DMS 273 treated with DMSO at 0.1 percent for 48 hours (cell line): ENCODE measurements at regions not wholly inside any gene's neighbourhood (a gene's known extent, or its start where the extent isn't known, plus 50 kb on each side); places are given as distances from the start of the nearest gene placed in this dataset.
"Not testable (repeated sequence)": the region's sequence is repeated elsewhere in the genome, so short reads cannot be mapped to it uniquely, and the experiment has no call there.

Source experiments
- DNase-seq: peaks from one replicate; lab custom pipeline; 2025; lab: John Stamatoyannopoulos, UW

GRCh38 chr3:13137941-13138832 is 65.0 kb upstream of the IQSEC1 start:
- no peak for DNase-seq

DNA sequence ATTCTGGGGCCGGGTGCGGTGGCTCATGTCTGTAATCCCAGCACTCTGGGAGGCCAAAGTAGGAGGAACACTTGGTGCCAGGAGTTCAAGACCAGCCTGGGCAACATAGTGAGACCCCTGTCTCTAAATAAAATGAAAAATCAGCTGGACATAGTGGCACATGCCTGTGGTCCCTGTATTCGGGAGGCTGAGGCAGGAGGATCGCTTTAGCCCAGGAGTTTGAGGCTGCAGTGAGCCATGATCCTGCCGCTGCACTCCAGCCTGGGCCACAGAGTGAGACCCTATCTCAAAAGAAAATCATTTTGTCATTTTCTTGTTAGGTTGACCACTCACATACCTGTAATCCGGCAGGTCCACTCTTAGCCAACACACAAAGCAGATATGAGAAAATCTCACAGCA is 63.6 kb upstream of the IQSEC1 start:
- not testable (repeated sequence) for DNase-seq

DNA sequence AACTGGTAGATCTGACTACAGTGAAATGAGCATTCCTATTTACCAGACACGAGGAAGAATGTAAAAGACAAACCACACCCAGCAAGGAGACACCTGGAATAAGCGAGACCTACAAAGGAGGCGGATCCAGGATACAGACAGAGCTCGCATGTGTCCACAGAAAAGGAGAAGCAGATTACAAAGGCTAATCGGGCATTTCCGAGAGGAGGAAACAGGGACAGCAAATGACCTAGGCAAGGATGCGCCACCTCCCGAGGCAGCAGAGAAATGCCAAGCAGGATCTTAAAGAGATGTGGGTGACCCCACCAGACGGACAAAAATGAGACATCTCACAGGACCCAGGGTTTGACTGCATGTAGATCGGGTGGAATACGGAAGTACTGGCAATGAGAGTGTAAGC is 63.2 kb upstream of the IQSEC1 start:
- no peak for DNase-seq

GRCh38 chr3:13135811-13136321 is 62.6 kb upstream of the IQSEC1 start:
- no peak for DNase-seq

- DNase-seq: no peak
Measured at GRCh38 chr3:13135251-13135810, 62.1 kb upstream of the IQSEC1 start.

GRCh38 chr3:13134879-13135206 is 61.6 kb upstream of the IQSEC1 start:
- DNase-seq: no peak

GRCh38 chr3:13134166-13134878 is 61.1 kb upstream of the IQSEC1 start:
- no peak for DNase-seq

- no peak for DNase-seq
Measured at GRCh38 chr3:13133471-13133981, 60.3 kb upstream of the IQSEC1 start.

- no peak for DNase-seq
Measured at GRCh38 chr3:13132731-13133410, 59.6 kb upstream of the IQSEC1 start.

DNA sequence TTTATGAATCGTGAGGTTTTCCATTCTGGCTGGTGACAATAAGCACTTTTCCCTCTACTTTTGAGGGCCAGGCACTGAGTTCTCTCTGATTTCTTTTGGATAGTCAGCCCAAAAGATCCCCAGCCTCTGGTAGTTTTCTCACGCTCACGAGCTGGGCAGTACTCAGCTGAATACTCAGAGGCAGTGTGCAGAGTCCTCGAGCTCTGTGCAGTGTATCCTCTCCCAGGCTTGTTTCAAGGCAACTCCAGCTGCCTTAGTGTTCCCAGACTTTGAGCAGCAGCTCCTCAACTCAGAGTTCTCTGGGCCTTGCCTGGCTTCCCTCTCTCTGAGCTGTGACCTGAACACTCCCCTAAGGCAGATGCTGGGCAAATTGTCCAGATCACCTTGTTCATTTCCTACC is 59.1 kb upstream of the IQSEC1 start:
- DNase-seq: no peak

DNA sequence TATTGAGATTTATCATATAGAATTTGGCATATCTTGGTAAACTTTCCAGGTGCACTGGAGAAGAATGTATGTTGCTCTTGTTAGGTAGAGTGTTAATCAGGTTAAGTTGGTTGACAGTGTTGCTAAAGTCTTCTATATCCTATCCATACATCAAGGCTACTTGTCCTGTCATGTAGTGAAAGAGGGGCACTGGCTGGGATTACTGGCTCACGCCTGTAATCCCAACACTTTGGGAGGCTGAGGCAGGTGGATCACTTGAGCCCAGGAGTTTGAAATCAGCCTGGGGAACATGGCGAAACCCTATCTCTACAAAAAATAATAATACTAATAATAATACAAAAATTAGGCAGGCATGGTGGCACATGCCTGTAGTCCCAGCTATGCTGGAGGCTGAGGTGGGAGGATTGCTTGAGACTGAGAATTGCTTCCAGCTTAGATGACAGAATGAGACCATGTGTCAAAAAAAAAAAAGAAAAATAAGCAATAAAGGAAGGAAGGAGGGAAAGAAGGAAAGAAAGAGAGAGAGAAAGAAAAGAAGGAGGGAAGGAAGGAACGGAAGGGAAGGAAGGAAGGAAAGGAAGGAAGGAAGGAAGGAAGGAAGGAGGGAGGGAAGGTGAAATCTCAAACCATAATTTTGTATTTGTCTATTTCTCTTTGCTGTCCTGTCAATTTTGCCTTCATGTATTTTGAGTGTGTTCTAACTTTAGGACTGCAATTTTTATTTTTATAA is 57.4 kb upstream of the IQSEC1 start:
- no peak for DNase-seq

GRCh38 chr3:13125092-13126015 is 52.1 kb upstream of the IQSEC1 start:
- no peak for DNase-seq

DNA sequence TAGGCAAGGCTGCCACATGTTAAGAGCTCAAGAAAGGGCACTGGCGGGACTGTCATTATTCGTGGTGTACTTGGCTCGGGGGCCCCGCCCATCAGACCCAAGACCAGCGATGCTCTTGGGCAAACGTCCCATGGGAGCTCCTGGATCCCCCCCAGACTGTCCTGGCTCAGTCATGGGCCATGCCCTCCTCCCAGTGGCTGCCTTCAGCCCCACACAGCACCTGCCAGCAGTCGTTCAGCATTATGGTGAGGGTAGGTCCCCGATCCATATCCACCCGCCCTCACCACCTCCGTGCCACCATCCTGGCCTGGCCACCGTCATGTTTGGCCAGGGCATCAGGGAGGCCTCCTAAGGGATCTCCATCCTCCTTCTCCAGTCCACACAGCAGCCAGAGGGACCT is 51.4 kb upstream of the IQSEC1 start:
- no peak for DNase-seq

DNA sequence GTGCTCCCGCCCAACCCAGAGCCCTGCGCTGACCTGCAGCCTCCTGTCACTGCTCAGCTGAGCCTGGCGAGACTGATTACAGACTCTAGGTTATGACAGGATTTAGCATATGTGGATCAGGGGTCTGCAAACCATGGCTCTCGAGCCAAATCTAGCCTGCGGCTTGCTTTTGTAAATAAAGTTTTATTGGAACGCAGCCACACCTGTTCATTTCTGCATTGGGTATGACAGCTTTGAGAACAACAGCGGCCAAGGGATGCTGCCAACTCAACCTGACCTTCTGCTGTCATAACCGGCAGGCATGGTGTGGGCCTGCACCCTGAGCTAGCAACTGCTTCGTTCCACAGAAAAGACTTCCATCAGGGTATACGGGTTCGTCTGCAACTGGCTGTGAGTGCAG is 50.5 kb upstream of the IQSEC1 start:
- no peak for DNase-seq

GRCh38 chr3:13123013-13123654 is 49.9 kb upstream of the IQSEC1 start:
- no peak for DNase-seq
